ENCODE measurements at regions not wholly inside any gene's neighbourhood (a gene's known extent, or its start where the extent isn't known, plus 50 kb on each side); places are given as distances from the start of the nearest gene placed in this dataset.

DNA sequence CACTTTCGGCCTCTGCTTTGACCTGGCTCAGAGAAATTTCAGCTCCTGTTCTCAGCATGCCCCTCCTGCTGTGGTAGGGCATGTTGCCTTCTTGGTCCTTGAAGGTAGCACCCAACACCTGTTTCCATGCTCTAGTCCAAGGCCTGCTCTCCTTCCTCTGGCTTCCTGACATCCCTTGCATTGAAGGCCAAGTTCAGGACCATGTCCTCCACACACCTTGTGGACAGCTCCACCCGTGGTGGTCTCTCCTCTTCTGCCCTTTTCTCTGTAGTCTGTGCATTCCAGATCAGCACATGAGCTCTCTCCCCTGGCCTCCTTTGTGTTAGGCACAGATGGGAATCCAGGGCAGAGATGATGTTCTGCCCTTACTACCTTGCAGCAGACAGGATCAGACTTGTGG is 225.3 kb downstream of the ADAMTS15 start:
- TF ChIP-seq POLR2A (IDR thresholded peaks at IDR 0.05): no peak
- TF ChIP-seq CTCF (IDR thresholded peaks at IDR 0.05): no peak
- no peak for TF ChIP-seq EP300 (IDR thresholded peaks at IDR 0.05; ENCODE audit: low read depth)
- no peak for TF ChIP-seq POLR2AphosphoS5 (IDR thresholded peaks at IDR 0.05)

Data from transverse colon (tissue), 4 donors.